ENCODE measurements at regions not wholly inside any gene's neighbourhood (a gene's known extent, or its start where the extent isn't known, plus 50 kb on each side); places are given as distances from the start of the nearest gene placed in this dataset.

GRCh38 chr18:34976899-34977837, 64.0 kb upstream of the MAPRE2 start:
- TF ChIP-seq POLR2AphosphoS5 (IDR thresholded peaks at IDR 0.05; ENCODE audit: borderline replicate concordance, low read depth, low read length) = no peak
- TF ChIP-seq EZH2 (IDR thresholded peaks at IDR 0.05) = no peak
- no peak for TF ChIP-seq FOXP2 (optimal IDR thresholded peaks at IDR 0.05; ENCODE audit: control extremely low read depth, extremely low read length, insufficient read depth)

All from SK-N-MC (cell line).